HG02885 (cell line): ENCODE measurements at regions not wholly inside any gene's neighbourhood (a gene's known extent, or its start where the extent isn't known, plus 50 kb on each side); places are given as distances from the start of the nearest gene placed in this dataset.

Experiments
- ATAC-seq: cut with Tn5 transposase; IDR thresholded peaks from one replicate; pipeline ENCODE4 v1.9.1; 2021; ENCODE audit warnings: mild to moderate bottlenecking; ENCODE audit not compliant: unreplicated experiment, poor library complexity

GRCh38 chr13:58587183-58587582 lies 955.6 kb downstream of the PCDH17 start:
- peak; percentile 99 for ATAC-seq

- no peak for ATAC-seq
These were observed 960.5 kb downstream of the PCDH17 start for GRCh38 chr13:58592052-58592451.

GRCh38 chr13:58592786-58593185 lies 961.2 kb downstream of the PCDH17 start:
- no peak for ATAC-seq

GRCh38 chr13:58594747-58595600 lies 963.4 kb downstream of the PCDH17 start:
- ATAC-seq, result no peak

- ATAC-seq, result no peak
These were observed 966.0 kb downstream of the PCDH17 start for GRCh38 chr13:58597552-58597951.

- no peak for ATAC-seq
These were observed 966.7 kb downstream of the PCDH17 start for GRCh38 chr13:58598241-58598640.

GRCh38 chr13:58611117-58611516 lies 979.6 kb downstream of the PCDH17 start:
- ATAC-seq, result no peak

GRCh38 chr13:58617880-58618665 lies 986.5 kb downstream of the PCDH17 start:
- ATAC-seq, result no peak

GRCh38 chr13:58619396-58620113 lies 988.0 kb downstream of the PCDH17 start:
- ATAC-seq, result no peak

GRCh38 chr13:58620176-58620575 lies 988.6 kb downstream of the PCDH17 start:
- ATAC-seq, result no peak

GRCh38 chr13:58625703-58626389 lies 994.3 kb downstream of the PCDH17 start:
- ATAC-seq, result no peak

GRCh38 chr13:58630794-58631193 lies 999.2 kb downstream of the PCDH17 start:
- no peak for ATAC-seq

GRCh38 chr13:58633226-58633625 lies 1001.7 kb downstream of the PCDH17 start:
- ATAC-seq, result no peak

GRCh38 chr13:58655086-58655485 lies 1023.5 kb downstream of the PCDH17 start:
- ATAC-seq, result no peak

- ATAC-seq, result no peak
These were observed 1029.3 kb downstream of the PCDH17 start for GRCh38 chr13:58660826-58661225.

GRCh38 chr13:58666331-58666730 lies 1034.8 kb downstream of the PCDH17 start:
- no peak for ATAC-seq

GRCh38 chr13:58667096-58667495 lies 1035.6 kb downstream of the PCDH17 start:
- no peak for ATAC-seq

GRCh38 chr13:58680115-58680514 lies 1048.6 kb downstream of the PCDH17 start:
- ATAC-seq, result no peak

- no peak for ATAC-seq
These were observed 1051.1 kb downstream of the PCDH17 start for GRCh38 chr13:58682616-58683015.

- no peak for ATAC-seq
These were observed 1055.6 kb downstream of the PCDH17 start for GRCh38 chr13:58687148-58687547.
